Smooth muscle cell (in vitro differentiated cells): ENCODE measurements at regions not wholly inside any gene's neighbourhood (a gene's known extent, or its start where the extent isn't known, plus 50 kb on each side); places are given as distances from the start of the nearest gene placed in this dataset.

Experiments
- DNase-seq: peaks from one replicate; lab custom pipeline; 2025; ENCODE audit not compliant: unreplicated experiment; lab: John Stamatoyannopoulos, UW
- H2AFZ ChIP-seq: fragments of 200-600 bp; sonication (generic); 2 replicates; pipeline ENCODE4 v1.6.0; 2016; ENCODE audit warnings: antibody characterized with exemption, low read depth, mild to moderate bottlenecking
- H3F3A ChIP-seq: fragments of 200-600 bp; sonication (generic); 2 replicates; pipeline ENCODE4 v1.6.0; 2017; ENCODE audit warnings: antibody characterized with exemption, low read depth
- H3K27ac ChIP-seq: fragments of 200-600 bp; sonication (generic); 2 replicates; pipeline ENCODE4 v1.5.1; 2016; ENCODE audit warnings: low read depth, mild to moderate bottlenecking
- H3K27me3 ChIP-seq: fragments of 200-600 bp; sonication (generic); 2 replicates; pipeline ENCODE4 v1.6.1; 2016; ENCODE audit warnings: low read depth, mild to moderate bottlenecking
- H3K36me3 ChIP-seq: fragments of 200-600 bp; sonication (generic); 2 replicates; pipeline ENCODE4 v1.5.1; 2016; ENCODE audit warnings: low read depth
- H3K4me1 ChIP-seq: fragments of 200-600 bp; sonication (generic); 2 replicates; pipeline ENCODE4 v1.5.1; 2016; ENCODE audit warnings: low read depth
- H3K4me2 ChIP-seq: fragments of 200-600 bp; sonication (generic); 2 replicates; pipeline ENCODE4 v1.6.0; 2016; ENCODE audit warnings: mild to moderate bottlenecking
- H3K4me3 ChIP-seq: fragments of 200-600 bp; sonication (generic); 2 replicates; pipeline ENCODE4 v1.5.1; 2016; ENCODE audit warnings: mild to moderate bottlenecking
- H3K79me2 ChIP-seq: fragments of 200-600 bp; sonication (generic); 2 replicates; pipeline ENCODE4 v1.6.0; 2016; ENCODE audit warnings: low read depth, mild to moderate bottlenecking
- H3K9ac ChIP-seq: fragments of 200-600 bp; sonication (generic); 2 replicates; pipeline ENCODE4 v1.6.0; 2016; ENCODE audit warnings: low read depth
- H3K9me3 ChIP-seq: fragments of 200-600 bp; sonication (generic); replicated peaks from 2 replicates; pipeline ENCODE4 v1.5.1; 2016; ENCODE audit warnings: low read depth
- H4K20me1 ChIP-seq: fragments of 200-600 bp; sonication (generic); 2 replicates; pipeline ENCODE4 v1.6.0; 2016; ENCODE audit warnings: low read depth
- WGBS: methylation state at CpG from one replicate; pipeline ENCODE4 v1.1.7; 2016; ENCODE audit warnings: low lambda C conversion rate; 5-methylcytosine and 5-hydroxymethylcytosine counted together
- TF ChIP-seq, protein P1 (sequence below): fragments of 200-600 bp; sonication (generic); IDR thresholded peaks from 2 replicates; pipeline ENCODE4 v1.5.1; 2017; ENCODE audit warnings: borderline replicate concordance, mild to moderate bottlenecking, antibody characterized with exemption; ENCODE audit not compliant: insufficient read depth, poor library complexity, severe bottlenecking

DNA sequence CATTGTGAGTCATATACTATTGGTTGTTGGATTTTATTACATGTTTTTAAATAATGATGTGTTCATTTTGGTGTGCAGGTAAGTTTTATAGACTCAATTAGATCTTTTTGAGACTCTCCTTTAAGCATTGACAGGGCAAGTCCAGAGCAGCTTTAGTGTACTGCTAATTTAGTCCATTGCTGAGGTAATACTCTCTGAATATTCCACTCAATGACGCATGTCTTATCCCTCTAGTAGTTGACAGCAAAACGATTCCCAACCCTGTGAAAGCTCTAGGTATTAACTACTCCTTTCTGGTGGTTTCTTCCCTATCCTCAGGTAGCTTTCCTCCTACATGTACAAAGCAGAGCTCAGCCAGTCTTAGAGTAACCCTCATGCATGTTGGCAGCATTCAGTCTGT lies 373.5 kb upstream of the MAP3K7 start:
- TF ChIP-seq, protein P1, sequence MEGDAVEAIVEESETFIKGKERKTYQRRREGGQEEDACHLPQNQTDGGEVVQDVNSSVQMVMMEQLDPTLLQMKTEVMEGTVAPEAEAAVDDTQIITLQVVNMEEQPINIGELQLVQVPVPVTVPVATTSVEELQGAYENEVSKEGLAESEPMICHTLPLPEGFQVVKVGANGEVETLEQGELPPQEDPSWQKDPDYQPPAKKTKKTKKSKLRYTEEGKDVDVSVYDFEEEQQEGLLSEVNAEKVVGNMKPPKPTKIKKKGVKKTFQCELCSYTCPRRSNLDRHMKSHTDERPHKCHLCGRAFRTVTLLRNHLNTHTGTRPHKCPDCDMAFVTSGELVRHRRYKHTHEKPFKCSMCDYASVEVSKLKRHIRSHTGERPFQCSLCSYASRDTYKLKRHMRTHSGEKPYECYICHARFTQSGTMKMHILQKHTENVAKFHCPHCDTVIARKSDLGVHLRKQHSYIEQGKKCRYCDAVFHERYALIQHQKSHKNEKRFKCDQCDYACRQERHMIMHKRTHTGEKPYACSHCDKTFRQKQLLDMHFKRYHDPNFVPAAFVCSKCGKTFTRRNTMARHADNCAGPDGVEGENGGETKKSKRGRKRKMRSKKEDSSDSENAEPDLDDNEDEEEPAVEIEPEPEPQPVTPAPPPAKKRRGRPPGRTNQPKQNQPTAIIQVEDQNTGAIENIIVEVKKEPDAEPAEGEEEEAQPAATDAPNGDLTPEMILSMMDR = no peak
- H3K4me1 ChIP-seq = no peaks in the 10 kb centered on the region
- H2AFZ ChIP-seq = no peak overlapping the region
- DNase-seq = no peak
- no peaks in the 10 kb centered on the region for H4K20me1 ChIP-seq
- no peaks in the 10 kb centered on the region for H3K27me3 ChIP-seq
- H3K9ac ChIP-seq = no peak overlapping the region
- no peaks in the 10 kb centered on the region for H3K9me3 ChIP-seq
- no peaks in the 10 kb centered on the region for H3K79me2 ChIP-seq
- no peaks in the 10 kb centered on the region for H3K36me3 ChIP-seq
- WGBS = 93% methylated on average over 2 of the region's 2 CpGs
- H3F3A ChIP-seq = no peaks in the 10 kb centered on the region
- no peak overlapping the region for H3K4me3 ChIP-seq
- no peak overlapping the region for H3K4me2 ChIP-seq
- no peak overlapping the region for H3K27ac ChIP-seq

DNA sequence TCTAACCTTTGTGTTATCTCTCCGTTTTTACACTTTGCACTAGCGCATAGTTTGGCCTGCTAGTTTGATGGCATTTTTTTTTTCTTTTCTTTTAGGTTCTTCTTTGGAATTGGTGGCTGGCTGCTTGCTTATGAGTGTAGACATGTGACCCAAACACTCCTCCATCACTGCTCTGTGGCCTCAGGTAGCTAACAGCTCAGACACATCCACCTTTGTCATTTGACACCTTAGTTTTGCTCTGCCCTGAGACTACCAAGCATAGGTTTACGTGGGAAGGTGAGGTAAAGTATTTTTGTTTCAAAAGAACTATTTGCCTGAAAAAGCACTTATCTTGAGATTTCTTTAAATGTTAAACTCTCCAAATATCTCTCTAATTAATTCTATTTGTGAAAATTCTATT lies 368.4 kb upstream of the MAP3K7 start:
- TF ChIP-seq, protein P1 = no peak
- Histone ChIP-seq H3K4me1 (no peaks in the 10 kb centered on the region), H3K9ac (no peak overlapping the region)

DNA sequence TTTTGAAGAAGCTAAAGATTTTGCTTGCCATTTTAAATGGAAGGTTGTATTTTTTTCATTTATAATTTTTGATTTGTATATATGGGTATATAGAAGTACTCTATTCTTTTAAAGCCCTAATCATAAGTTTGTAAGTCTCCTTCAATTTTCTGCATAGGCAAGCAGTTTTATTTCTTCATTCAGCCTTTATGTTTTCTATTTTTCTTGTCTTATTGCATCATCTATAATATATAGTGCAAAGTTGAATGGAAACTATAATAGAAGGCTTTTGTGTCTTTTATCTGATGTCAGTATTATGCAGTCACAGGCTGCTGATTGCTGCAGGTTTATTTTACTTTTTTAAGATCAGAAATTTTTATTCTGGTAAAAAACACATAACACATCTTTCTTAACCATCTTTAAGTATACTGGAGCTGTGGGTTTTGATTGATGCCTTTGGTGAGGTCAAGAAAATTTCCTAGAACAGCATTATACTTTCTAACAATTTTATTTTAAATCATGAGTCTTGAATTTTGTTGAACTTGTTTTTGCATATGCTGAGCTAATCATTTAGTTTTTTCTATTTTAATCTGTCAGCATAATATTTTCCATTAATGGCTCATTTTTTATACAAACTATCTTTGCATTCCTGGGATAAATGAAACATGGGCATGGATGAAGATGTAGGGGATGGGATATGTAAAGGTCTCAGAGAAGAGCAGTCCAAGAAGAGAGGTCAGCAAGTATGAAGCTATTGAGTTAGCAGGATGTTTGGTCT lies 366.7 kb upstream of the MAP3K7 start:
- Histone ChIP-seq H3K4me2 (no peak overlapping the region), H3K36me3 (no peaks in the 10 kb centered on the region), H3K9ac (no peak overlapping the region), H3K4me3 (no peak overlapping the region), H3K9me3 (no peaks in the 10 kb centered on the region), H3F3A (no peaks in the 10 kb centered on the region), H3K27ac (no peak overlapping the region), H3K4me1 (no peaks in the 10 kb centered on the region), H4K20me1 (no peaks in the 10 kb centered on the region), H2AFZ (no peak overlapping the region), H3K79me2 (no peaks in the 10 kb centered on the region), H3K27me3 (no peaks in the 10 kb centered on the region)
- DNase-seq = no peak
- TF ChIP-seq, protein P1 = no peak

More for the DNA sequence above, 368.4 kb upstream of the MAP3K7 start:
- DNase-seq = no peak
- Histone ChIP-seq H3K4me2 (no peak overlapping the region), H3K36me3 (no peaks in the 10 kb centered on the region), H3K27ac (no peak overlapping the region), H3K79me2 (no peaks in the 10 kb centered on the region), H4K20me1 (no peaks in the 10 kb centered on the region), H3K4me3 (no peak overlapping the region), H3K9me3 (no peaks in the 10 kb centered on the region), H2AFZ (no peak overlapping the region), H3F3A (no peaks in the 10 kb centered on the region), H3K27me3 (no peaks in the 10 kb centered on the region)
- WGBS = 70% methylated on average over 3 of the region's 3 CpGs

DNA sequence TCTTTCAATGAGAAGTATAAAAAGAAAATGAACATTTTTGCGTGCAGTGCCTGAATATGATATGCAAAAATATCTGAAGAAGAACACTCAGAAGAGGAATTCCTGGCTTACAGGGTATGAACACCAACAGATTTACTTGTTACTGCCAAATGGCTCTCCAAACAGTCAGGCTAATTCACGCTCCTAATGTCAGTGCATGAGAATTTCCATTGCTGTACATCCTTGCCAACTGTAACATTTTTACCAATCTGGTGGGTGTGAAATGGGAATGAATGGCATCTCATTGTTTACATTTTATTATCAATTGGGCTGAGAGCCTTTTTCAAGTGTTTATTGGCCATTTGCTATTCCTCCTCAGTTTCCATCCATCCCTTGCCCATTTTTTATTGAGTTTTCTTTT lies 365.3 kb upstream of the MAP3K7 start:
- no peak overlapping the region for H3K4me3 ChIP-seq
- no peak for DNase-seq
- WGBS = 89% methylated on average over 2 of the region's 2 CpGs
- H3F3A ChIP-seq = no peaks in the 10 kb centered on the region
- no peak overlapping the region for H3K27ac ChIP-seq
- H3K4me2 ChIP-seq = no peak overlapping the region
- TF ChIP-seq, protein P1 = no peak
- H2AFZ ChIP-seq = no peak overlapping the region
- no peaks in the 10 kb centered on the region for H4K20me1 ChIP-seq
- no peaks in the 10 kb centered on the region for H3K27me3 ChIP-seq
- H3K79me2 ChIP-seq = no peaks in the 10 kb centered on the region
- H3K4me1 ChIP-seq = no peaks in the 10 kb centered on the region
- H3K9me3 ChIP-seq = no peaks in the 10 kb centered on the region
- H3K9ac ChIP-seq = no peak overlapping the region
- no peaks in the 10 kb centered on the region for H3K36me3 ChIP-seq
